OCI-M2 (cell line): ENCODE measurements at regions not wholly inside any gene's neighbourhood (a gene's known extent, or its start where the extent isn't known, plus 50 kb on each side); places are given as distances from the start of the nearest gene placed in this dataset.

Experiments used
- DNase-seq: peaks from one replicate; lab custom pipeline; 2025; ENCODE audit not compliant: unreplicated experiment; lab: John Stamatoyannopoulos, UW

DNA sequence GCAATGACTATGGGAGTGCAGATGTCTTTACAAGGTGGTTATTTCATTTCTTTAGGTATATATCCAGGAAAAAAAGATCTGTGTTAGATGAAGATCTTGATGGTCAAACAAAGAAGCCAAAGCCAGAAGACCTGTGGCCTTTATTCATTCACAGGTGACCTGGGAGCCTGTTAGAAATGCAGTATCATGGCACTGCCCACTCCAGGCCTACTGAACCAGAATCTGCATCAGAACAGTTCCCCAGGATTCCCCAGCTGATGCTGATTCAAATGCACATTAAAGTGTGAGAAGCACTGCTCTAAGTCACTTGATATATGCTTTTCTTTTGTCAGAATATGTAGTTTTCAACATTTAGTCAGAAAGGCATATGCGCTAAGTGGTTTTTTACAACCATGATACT is 251.1 kb downstream of the IPMK start:
- DNase-seq, result no peak

DNA sequence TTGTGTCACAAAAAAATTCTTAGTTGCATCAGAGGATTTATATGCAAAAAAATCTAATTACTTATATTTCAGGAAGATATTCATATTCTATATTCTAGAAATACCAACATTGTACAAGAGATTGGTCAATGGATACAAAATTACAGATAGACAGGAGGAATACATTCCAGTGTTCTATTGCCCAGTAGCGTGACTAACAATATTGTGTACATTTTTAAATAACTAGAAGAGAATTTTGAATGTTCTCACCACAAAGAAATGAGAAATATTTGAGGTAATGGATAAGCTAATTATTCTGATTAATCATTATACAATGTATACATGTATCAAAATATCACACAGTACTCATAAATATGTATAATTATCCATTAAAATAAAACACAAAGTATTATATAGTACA is 253.3 kb downstream of the IPMK start:
- DNase-seq, result no peak

DNA sequence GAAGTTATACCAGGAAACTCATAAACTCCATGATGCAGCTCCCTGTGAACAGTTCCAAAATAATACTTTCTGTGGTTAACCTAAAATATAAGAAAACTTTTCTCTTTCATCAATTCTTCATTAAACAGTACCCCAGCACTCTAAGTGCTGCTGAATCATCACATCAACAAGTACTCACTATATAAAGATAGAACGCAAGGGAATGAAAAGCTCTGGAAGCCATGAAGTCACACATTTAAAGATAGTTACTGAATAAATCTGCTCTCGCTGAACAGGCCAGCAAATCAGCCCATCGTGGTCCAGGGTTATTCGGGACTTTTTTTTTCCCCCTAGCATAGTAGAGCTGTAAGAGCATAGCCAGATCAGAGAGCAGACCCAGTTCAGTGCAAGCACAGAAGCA is 254.3 kb downstream of the IPMK start:
- no peak for DNase-seq

DNA sequence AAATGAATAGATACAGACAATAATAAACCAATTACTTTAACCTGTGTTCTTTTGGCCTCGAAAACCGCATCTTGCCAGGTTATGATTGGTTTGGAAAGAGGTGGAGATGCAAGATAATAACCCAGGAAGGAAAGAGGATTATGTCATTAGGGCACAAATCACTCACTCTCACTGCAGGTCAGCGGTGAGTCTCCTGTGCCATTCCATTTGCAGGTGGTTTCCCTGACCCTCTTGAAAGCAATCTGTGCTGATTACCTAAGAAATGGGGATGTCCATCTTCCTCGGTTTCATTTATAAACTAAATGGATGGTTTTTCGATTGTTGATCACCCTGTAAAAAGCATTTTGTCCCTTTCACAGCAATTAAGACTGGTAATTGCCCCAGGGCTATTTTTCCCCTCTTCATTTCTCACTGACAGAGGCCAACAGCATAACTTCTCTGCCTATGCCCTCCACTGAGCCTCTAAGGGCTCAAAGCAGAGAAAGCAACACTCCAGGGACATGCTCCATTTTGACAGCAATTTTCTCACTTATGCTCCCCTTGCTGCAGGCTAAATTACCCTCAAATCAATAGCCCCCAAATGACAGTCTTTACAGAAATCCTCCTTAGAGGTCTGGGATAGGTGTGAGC is 257.5 kb downstream of the IPMK start:
- no peak for DNase-seq

DNA sequence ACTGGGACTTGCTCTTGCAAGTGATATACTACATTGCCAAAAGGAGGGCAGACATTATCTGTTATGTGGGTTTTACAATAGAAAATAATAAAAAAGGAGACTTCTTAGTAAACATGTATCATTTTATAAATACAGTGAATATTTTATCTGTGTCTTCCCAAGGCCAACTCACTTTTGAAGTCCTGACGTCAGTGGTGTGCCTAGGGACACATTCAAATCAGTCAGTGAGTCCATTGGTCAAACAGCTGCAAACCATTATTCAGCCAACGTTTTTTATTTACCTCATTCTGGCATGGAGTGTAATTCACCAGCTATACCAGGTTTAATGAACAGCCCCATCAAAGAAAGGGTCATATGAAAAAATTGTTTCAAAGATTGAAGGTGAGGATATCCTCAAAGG is 263.7 kb downstream of the IPMK start:
- no peak for DNase-seq

DNA sequence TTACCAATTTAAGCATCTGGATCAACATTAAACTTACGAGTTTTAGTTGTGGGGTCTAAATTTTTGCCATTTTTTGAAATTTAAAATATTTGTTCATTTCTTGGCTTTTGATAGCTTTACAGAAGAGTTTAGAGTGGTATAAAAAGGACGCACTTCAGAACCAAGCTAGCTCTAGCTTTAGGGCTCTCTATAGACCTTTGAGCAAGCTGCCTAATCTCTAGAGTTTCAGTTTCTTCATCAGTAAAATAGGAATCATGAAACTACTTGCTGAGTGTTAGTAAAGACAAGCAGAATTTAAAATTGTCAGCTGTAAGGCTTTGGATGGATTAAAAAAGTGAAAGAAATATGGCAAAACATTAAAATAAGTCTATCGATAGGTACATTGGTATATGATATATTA is 266.5 kb downstream of the IPMK start:
- DNase-seq, result no peak

DNA sequence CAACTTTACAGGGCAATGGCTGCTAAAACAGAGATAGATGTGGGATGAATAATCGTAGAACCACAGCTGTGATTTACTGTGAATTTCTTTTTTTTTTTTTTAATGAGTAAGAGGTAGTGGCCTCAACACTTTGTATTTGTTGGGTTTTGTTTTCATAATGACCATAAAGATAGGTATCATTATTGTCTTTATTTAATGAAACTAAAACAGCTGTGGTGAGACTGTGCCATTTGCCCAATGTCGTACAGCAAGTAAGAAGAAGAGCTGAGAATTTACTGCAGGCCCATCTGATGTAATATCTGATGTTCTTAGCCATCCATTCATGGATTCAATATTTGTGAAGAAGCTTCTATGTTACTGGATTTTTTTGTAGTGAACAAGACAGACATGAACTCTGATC is 271.2 kb downstream of the IPMK start:
- DNase-seq, result no peak

DNA sequence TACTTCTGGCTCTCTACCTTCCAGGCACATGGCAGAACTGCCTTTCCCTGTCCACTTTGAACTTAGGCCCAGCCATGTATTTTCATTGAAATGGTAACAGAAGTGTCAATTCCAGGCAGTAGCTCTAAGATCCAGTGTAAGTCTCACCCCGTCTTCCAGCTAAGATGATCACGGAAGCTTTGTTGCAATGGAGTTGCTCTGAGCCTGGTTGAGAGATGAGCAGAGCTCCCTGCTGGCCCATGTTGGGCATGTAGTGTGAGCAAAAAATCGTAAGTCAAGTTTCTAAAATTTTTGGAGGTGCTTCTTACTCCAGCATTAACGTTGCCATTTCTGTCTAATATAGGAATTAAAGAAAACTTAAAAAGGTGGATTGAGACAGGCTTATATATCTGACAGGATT is 274.4 kb downstream of the IPMK start:
- no peak for DNase-seq

DNA sequence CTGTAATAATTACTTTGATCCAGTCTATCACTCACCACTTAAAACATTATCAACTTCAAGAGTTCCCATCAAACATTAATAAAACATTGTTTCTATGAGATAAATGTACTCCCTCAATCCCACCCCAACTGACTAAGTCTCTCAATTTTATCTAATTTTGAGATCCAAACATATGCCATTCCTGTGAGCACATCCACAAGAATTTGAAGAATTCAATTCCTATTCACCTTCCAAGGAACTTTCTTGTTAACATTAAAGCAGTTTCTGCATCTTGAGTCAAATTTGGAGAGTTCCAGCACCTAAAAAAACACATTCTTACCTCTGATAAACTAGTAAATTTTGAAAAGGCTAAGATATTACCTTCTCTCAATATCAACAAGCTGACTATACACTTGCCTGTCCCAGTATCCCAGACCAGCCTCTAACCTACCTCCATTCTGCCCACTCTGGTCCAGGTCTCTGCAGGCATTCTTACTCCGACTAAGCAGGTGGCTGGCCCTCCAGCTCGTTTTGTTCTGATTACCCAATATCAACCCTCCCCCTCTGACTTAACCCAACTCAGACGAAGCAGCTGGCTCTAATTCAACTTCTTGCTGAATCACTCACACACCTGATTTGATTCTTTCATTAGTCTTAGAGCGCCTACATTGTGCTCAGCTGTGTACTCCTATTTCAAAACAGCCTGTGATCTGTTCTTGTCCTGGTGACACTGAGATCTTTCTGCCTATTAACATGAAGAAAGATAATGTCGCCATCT is 275.2 kb downstream of the IPMK start:
- no peak for DNase-seq

DNA sequence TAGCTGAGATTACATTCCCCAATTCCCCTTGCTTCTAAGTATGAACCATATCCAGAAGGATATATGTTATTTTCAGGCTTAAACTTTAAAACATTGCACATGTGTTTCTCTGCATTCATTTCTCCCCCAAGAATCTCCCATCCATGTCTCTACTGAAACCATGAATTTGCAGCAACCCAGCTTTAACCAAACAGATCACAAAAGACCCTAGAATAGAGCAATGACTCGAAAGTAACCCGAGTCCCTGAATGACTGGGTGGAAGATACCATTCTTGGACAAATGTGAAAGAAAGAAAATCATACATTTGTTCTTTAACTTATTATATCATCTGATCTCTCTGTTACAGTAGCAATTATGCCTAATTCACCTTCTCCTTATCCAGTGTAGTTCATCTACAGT is 278.7 kb downstream of the IPMK start:
- no peak for DNase-seq

DNA sequence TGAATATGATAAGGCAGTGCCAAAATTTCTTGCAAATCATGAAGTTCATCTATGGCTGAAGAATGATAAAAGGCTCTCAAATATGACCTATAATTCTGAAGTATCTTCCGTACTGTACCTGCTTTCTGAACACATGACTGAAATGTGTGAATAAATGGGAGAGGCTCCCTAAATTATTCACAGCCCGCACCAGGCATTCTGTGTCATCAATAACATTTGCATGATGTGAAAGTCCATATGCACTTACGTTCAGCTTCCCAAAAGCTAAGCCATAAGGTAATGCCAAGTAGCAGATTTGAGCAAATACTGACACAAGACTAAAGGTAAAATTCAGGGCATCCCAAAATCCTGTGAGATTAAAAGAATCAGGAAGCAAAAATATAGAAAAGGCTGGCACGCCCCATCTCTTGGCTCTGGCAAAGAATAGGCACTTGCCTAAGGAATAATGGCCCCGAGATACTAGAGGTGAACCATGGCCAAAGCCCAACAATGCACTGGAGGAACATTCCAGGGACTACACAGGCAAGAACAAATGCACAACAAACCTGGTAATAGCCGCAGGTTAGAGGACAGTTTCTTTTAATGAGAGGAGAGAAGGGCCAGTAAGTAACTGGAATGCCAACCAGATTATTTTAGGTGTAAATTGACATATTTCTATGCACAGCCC is 280.5 kb downstream of the IPMK start:
- DNase-seq, result no peak

DNA sequence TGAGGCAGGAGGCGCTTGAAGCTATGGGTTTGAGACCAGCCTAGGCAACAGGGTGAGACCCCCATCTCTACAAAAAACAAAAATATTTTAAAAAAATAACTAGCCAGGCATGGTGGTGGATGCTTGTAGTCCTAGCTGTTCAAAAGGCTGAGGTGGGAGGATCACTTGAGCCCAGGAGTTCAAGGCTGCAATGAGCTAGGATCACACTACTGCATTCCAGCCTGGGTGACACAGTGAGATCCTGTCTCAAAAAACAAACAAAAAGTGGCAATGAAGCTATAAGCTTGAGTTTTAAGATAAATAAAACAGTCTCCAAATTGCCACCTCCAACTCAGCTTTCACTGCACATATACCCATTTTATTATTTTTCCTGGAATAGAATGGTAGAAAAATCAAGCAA is 281.3 kb downstream of the IPMK start:
- no peak for DNase-seq

DNA sequence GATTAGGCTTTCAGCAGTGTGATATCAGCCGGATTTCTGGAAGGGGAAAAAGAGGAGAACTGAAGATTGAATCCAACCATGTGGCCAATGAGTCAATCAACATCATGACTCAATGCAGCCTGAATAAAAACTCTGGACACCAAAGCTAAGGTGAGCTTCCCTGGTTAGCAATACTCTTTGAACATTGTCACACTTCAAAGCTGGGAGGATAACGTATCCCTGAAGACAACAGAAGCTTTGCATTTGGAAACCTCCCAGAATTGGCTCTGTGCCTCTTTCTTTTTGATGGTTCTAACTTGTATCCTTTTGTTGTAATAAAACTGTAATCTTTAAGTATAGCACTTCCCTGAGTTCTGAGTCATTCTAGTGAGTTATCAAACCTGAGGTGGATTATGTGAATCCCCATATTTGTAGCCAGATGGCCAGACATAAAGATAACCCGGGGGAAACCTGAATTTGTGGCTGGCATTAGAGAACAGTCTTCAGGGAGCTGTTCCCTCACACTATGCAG is 284.4 kb downstream of the IPMK start:
- no peak for DNase-seq

DNA sequence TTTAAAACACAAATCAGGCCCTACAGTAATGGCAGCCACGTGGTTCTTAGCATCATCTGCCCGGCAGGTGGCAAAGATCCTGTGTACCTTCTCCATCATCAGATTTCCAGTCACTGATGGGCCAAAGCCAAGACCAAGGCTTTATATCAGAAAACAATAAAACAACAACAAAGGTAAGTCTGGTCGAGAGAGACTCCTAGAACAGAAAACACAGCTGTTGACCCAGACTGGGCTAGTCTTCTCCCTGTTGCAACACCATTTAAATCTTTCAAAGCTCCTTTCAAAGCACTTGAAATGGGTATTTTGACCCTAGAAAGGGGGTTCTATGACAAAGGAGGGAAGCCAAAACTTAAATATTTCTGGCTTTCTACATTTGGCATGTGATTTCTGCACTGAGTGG is 285.6 kb downstream of the IPMK start:
- no peak for DNase-seq

DNA sequence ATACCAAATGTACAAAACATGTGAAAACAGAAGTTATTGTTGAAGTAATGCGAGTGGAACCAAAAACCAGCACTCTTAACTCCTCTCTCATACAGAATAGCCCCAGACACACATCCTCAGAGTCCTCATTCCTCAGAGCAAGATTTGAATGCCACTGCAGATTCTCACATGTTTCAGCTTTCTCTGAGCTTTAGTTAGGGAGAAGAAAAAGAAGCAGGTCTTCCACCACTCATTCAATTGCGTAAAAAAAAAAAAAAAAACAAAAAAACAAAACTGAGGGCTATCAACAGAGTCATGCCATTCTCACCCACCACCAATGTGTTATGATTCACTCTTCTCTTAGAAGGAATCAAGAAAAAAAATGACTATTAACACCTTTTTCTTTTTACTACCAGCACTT is 287.7 kb downstream of the IPMK start:
- DNase-seq, result no peak

DNA sequence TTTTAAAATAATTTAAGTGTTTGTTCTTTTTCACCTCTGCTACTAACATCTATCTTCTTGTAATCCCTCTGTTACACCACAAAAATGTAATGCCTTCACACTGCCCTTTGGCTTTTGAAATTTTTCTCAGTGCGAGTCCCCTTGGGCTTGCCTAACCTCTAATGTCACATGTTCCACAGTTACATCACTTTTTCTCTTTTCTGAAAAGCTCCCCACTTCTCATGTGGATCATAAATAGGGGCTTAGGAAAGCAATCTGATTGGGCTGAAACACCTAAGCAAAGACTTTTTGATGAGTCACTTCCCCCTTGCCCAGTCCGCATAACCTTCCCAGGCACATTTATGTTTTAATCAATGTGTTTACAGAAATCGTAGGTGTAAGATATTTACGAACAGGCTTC is 288.2 kb downstream of the IPMK start:
- DNase-seq, result no peak

DNA sequence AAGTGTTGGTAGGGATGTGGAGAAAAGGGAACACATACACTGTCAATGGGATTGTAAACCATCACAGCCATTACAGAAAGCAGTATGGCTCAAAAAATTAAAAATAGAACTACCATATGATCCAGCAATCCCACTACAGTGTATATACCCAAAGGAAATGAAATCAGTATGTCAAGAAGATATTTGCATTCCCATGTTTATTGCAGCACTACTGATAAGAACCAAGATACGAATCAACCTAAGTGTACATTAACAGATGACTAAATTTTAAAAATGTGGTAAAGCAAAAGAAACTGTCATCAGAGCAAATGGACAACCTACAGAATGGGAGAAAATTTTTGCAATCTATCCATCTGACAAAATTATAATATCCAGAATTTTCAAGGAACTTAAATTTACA is 290.4 kb downstream of the IPMK start:
- DNase-seq, result no peak

DNA sequence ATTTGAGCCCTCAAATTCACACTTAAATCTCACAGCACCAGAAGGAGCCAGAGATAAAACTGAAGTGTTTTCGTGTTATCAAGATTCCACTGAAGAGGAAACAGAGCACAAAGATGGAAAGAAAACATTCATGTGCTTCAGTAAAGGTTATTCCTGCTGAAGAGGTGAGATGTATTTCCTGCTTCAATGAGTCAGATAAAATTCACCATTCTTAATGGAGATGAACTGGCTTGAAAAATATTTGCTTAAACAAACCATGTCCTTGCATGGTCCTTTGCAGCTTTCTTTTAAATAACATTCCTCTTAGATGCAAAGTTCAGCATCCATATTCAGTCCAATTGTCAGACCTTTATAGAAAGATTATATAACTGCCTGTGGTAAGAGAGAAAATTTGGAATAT is 294.2 kb downstream of the IPMK start:
- DNase-seq, result no peak

DNA sequence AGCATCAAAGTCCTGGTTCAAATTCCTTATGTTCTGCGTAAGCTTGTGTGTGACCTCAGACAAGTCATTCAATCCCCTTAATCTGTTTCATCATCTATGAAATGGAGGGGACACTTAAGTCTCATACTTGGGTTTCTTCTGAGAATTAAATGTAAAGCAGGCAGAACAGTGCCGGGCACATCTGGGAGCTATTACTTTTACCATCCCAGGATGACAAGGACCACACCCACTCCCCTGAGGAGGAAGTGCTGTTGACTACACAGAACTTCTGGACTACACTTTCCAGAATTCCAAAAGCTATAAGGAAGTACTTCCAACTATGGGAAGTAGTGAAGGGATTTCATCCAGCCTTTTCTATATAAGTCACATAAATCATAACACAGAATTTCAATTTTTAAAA is 294.9 kb downstream of the IPMK start:
- DNase-seq, result no peak

DNA sequence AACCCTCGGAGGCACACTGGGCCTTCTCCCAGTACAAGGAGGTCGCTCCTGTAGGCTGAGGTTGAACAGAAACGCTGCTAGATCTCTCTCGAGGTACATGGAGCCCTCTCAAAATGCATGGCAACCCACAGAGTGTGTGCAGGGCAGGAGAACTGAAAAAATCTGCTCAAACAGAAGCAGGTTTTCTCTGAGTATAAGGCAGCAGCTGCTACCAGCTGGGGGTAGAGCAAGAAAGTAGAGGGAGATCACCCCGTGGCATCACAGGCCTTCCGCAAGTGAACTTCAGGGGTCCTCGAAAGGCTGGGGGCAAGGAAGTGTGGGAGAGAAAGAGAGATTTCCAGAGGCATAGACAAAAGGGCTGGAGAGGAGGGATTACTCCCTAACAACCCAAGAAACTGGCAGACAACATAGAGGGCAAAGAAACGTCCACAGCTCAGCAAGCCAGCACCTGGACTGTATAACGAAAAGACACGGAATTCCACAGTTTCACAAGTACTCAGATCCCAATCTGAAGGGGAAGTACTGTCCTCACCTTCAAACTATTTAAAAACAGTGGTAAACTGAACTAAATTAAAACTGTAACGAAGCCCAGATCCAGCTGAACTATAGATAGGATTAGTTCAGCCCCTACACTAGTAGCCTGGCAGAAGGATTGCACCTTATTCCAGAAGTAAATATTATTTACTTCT is 299.2 kb downstream of the IPMK start:
- no peak for DNase-seq

DNA sequence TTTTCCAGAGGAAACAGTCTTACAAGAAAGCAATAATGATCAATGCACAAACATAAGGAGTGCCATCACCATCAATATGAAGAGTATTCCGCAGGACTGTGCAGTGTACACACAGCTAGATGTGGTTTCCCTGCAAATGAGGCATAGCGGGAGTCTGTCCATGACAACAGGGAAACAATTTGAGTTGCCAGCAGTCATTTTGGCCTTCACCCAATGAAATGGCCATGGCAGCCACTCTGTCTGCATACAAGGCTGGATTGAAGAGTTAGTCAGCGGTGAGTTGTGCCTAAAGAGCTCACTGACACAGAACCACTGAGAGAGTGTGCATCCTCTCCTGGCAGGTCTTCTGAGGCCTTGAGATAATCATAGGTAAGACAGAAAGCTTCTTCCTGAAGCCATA is 303.3 kb downstream of the IPMK start:
- no peak for DNase-seq

DNA sequence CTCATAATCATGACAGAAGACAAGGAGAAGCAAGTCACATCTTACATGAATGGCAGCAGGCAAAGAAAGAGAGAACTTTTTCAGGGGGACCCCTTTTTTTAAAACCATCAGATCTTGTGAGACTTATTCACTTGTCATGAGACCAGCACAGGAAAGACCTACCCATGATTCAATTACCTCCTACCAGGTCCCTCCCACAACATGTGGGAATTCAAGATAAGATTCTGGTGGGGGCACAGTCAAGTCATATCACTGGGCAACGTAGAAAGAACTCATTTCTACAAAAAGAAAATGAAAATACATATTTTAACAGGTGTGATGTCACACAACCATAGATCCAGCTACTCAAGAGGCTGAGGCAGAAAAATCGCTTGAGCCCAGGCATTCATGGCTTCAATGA is 304.1 kb downstream of the IPMK start:
- DNase-seq, result no peak
